SK-N-SH (cell line): ENCODE measurements at regions not wholly inside any gene's neighbourhood (a gene's known extent, or its start where the extent isn't known, plus 50 kb on each side); places are given as distances from the start of the nearest gene placed in this dataset.
"Not testable (repeated sequence)": the region's sequence is repeated elsewhere in the genome, so short reads cannot be mapped to it uniquely, and the experiment has no call there.

Source experiments
- CTCF ChIP-seq: fragments of 200-600 bp; sonication (generic); IDR thresholded peaks from 2 replicates; pipeline ENCODE4 v1.6.1; 2017; ENCODE audit warnings: antibody characterized with exemption, mild to moderate bottlenecking, moderate library complexity
- EZH2phosphoT487 ChIP-seq: fragments of 200-600 bp; sonication (generic); IDR thresholded peaks from 2 replicates; pipeline ENCODE4 v1.6.1; 2017; ENCODE audit warnings: low read depth, mixed run types, mild to moderate bottlenecking, antibody characterized with exemption, moderate library complexity, borderline replicate concordance
- REST ChIP-seq: IDR thresholded peaks from 2 replicates; pipeline ENCODE4 v1.6.1; 2012; ENCODE audit warnings: mild to moderate bottlenecking, low read depth, low read length, moderate library complexity
- RXRA ChIP-seq: IDR thresholded peaks from 2 replicates; pipeline ENCODE4 v1.4.0; 2012; ENCODE audit warnings: low read depth, mild to moderate bottlenecking, borderline replicate concordance
- TCF12 ChIP-seq: IDR thresholded peaks from 2 replicates; pipeline ENCODE4 v1.4.0; 2012
- TF ChIP-seq, protein P1 (sequence below): IDR thresholded peaks from 2 replicates; pipeline ENCODE4 v1.4.0; 2012; ENCODE audit warnings: low read depth, borderline replicate concordance

GRCh38 chr13:50233574-50233973 lies 218.3 kb downstream of the KCNRG start:
- TF ChIP-seq REST, RXRA, CTCF, TCF12, EZH2phosphoT487: not testable (repeated sequence)
- TF ChIP-seq, protein P1, sequence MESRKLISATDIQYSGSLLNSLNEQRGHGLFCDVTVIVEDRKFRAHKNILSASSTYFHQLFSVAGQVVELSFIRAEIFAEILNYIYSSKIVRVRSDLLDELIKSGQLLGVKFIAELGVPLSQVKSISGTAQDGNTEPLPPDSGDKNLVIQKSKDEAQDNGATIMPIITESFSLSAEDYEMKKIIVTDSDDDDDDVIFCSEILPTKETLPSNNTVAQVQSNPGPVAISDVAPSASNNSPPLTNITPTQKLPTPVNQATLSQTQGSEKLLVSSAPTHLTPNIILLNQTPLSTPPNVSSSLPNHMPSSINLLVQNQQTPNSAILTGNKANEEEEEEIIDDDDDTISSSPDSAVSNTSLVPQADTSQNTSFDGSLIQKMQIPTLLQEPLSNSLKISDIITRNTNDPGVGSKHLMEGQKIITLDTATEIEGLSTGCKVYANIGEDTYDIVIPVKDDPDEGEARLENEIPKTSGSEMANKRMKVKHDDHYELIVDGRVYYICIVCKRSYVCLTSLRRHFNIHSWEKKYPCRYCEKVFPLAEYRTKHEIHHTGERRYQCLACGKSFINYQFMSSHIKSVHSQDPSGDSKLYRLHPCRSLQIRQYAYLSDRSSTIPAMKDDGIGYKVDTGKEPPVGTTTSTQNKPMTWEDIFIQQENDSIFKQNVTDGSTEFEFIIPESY: not testable (repeated sequence)
